ENCODE measurements at regions not wholly inside any gene's neighbourhood (a gene's known extent, or its start where the extent isn't known, plus 50 kb on each side); places are given as distances from the start of the nearest gene placed in this dataset.

- no peak for DNase-seq
These were observed 868.0 kb downstream of the USP25 start for GRCh38 chr21:16597753-16598152.

- DNase-seq, result no peak
These were observed 875.8 kb downstream of the USP25 start for GRCh38 chr21:16605597-16605996.

- no peak for DNase-seq
These were observed 876.5 kb downstream of the USP25 start for GRCh38 chr21:16606271-16606670.

GRCh38 chr21:16608209-16608830, 878.5 kb downstream of the USP25 start:
- no peak for DNase-seq

GRCh38 chr21:16619281-16619680, 889.5 kb downstream of the USP25 start:
- no peak for DNase-seq

GRCh38 chr21:16620786-16621320, 891.1 kb downstream of the USP25 start:
- no peak for DNase-seq

GRCh38 chr21:16624479-16625118, 888.2 kb upstream of the CXADR start:
- no peak for DNase-seq

- DNase-seq, result no peak
These were observed 887.4 kb upstream of the CXADR start for GRCh38 chr21:16625491-16625890.

GRCh38 chr21:16633831-16634459, 878.9 kb upstream of the CXADR start:
- no peak for DNase-seq

- no peak for DNase-seq
These were observed 878.3 kb upstream of the CXADR start for GRCh38 chr21:16634515-16634914.

GRCh38 chr21:16640297-16641027, 872.4 kb upstream of the CXADR start:
- DNase-seq, result no peak

- no peak for DNase-seq
These were observed 870.5 kb upstream of the CXADR start for GRCh38 chr21:16642353-16642752.

- no peak for DNase-seq
These were observed 868.2 kb upstream of the CXADR start for GRCh38 chr21:16644685-16645084.

GRCh38 chr21:16650714-16651366, 862.0 kb upstream of the CXADR start:
- no peak for DNase-seq

GRCh38 chr21:16651956-16652355, 860.9 kb upstream of the CXADR start:
- DNase-seq, result no peak

GRCh38 chr21:16663436-16663835, 849.4 kb upstream of the CXADR start:
- DNase-seq, result no peak

GRCh38 chr21:16667395-16667794, 845.4 kb upstream of the CXADR start:
- no peak for DNase-seq

GRCh38 chr21:16674949-16675348, 837.9 kb upstream of the CXADR start:
- no peak for DNase-seq

- no peak for DNase-seq
These were observed 836.5 kb upstream of the CXADR start for GRCh38 chr21:16676391-16676790.

GRCh38 chr21:16678429-16679160, 834.2 kb upstream of the CXADR start:
- no peak for DNase-seq

GRCh38 chr21:16695074-16695473, 817.8 kb upstream of the CXADR start:
- DNase-seq, result no peak

- DNase-seq, result no peak
These were observed 805.6 kb upstream of the CXADR start for GRCh38 chr21:16707274-16707673.

Measured in effector CD4-positive, alpha-beta T cell (primary cell).